H1 (cell line): ENCODE measurements at regions not wholly inside any gene's neighbourhood (a gene's known extent, or its start where the extent isn't known, plus 50 kb on each side); places are given as distances from the start of the nearest gene placed in this dataset.

Source experiments
- POLR2A ChIP-seq, 2 experiments: IDR thresholded peaks; 1 replicate in 1 of 2; 2 replicates in 1 of 2; pipeline ENCODE4 v1.6.1; 2011; ENCODE audit warnings: low read depth in 2 of 2, low read length in 2 of 2, mild to moderate bottlenecking in 2 of 2; ENCODE audit errors: control extremely low read depth in 1 of 2
- POLR2AphosphoS5 ChIP-seq: IDR thresholded peaks from 2 replicates; pipeline ENCODE4 v1.6.1; 2011; ENCODE audit warnings: low read depth, low read length
- SP1 ChIP-seq: IDR thresholded peaks from 2 replicates; pipeline ENCODE4 v1.6.1; 2011; ENCODE audit warnings: low read depth, low read length
- SUZ12 ChIP-seq: fragments of 200-600 bp; sonication (generic); IDR thresholded peaks from 2 replicates; pipeline ENCODE4 v1.6.1; 2012; ENCODE audit warnings: mild to moderate bottlenecking, inconsistent platforms, low read length, moderate library complexity, mixed read lengths
- YY1 ChIP-seq: IDR thresholded peaks from 2 replicates; pipeline ENCODE4 v1.6.1; 2011; ENCODE audit warnings: low read depth, mild to moderate bottlenecking, low read length
- ZNF274 ChIP-seq: IDR thresholded peaks from 2 replicates; pipeline ENCODE4 v1.7.0; 2012; ENCODE audit warnings: low read length, borderline replicate concordance; ENCODE audit errors: extremely low read depth
- TF ChIP-seq, protein P1 (sequence below): IDR thresholded peaks from 2 replicates; pipeline ENCODE4 v1.6.1; 2012; ENCODE audit warnings: inconsistent platforms
- TF ChIP-seq, protein P2 (sequence below), 3 experiments: IDR thresholded peaks; 1 replicate in 2 of 3; 2 replicates in 1 of 3; pipeline versions ENCODE4 v1.5.1 to v1.6.1; 2011; ENCODE audit warnings: low read length in 3 of 3, mild to moderate bottlenecking in 3 of 3, inconsistent platforms in 2 of 3, low read depth in 1 of 3, moderate library complexity in 1 of 3; ENCODE audit not compliant: insufficient read depth in 1 of 3; ENCODE audit errors: control extremely low read depth in 1 of 3
- TF ChIP-seq, protein P3 (sequence below): IDR thresholded peaks from 2 replicates; pipeline ENCODE4 v1.6.1; 2012; ENCODE audit warnings: low read length, inconsistent platforms

DNA sequence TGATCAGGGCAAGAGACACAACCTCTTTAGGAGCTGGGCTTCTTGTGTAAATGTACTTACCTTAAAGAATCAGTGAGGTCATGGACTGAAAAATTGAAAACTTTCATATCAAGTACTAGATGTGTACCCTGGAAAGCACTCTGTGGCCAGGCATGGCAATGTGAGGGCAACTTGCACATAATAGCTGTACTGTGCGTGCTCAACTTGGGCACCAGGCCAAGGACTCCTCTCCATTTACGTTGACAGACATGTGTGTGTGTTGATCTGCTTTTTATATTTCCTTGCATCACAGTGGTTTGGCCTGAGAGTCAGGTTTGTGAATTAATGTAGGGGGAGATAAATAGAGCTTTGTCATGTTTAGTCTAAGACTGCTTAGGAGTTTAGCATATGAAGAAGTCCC is 669.5 kb upstream of the REG3G start:
- TF ChIP-seq ZNF274, result no peak
- TF ChIP-seq SUZ12, result no peak
- no peak for TF ChIP-seq POLR2AphosphoS5
- TF ChIP-seq, protein P1, sequence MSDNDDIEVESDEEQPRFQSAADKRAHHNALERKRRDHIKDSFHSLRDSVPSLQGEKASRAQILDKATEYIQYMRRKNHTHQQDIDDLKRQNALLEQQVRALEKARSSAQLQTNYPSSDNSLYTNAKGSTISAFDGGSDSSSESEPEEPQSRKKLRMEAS, result no peak
- TF ChIP-seq, protein P2, sequence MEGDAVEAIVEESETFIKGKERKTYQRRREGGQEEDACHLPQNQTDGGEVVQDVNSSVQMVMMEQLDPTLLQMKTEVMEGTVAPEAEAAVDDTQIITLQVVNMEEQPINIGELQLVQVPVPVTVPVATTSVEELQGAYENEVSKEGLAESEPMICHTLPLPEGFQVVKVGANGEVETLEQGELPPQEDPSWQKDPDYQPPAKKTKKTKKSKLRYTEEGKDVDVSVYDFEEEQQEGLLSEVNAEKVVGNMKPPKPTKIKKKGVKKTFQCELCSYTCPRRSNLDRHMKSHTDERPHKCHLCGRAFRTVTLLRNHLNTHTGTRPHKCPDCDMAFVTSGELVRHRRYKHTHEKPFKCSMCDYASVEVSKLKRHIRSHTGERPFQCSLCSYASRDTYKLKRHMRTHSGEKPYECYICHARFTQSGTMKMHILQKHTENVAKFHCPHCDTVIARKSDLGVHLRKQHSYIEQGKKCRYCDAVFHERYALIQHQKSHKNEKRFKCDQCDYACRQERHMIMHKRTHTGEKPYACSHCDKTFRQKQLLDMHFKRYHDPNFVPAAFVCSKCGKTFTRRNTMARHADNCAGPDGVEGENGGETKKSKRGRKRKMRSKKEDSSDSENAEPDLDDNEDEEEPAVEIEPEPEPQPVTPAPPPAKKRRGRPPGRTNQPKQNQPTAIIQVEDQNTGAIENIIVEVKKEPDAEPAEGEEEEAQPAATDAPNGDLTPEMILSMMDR (IDR thresholded peaks at IDR 0.05; ENCODE audit: control extremely low read depth in 1 of 3, insufficient read depth in 1 of 3, low read depth in 1 of 3, low read length in 3 of 3), result no peak
- TF ChIP-seq SP1, result no peak
- no peak for TF ChIP-seq POLR2A (IDR thresholded peaks at IDR 0.05; ENCODE audit: control extremely low read depth in 1 of 2, low read depth in 2 of 2, low read length in 2 of 2)
- no peak for TF ChIP-seq YY1
- TF ChIP-seq, protein P3, sequence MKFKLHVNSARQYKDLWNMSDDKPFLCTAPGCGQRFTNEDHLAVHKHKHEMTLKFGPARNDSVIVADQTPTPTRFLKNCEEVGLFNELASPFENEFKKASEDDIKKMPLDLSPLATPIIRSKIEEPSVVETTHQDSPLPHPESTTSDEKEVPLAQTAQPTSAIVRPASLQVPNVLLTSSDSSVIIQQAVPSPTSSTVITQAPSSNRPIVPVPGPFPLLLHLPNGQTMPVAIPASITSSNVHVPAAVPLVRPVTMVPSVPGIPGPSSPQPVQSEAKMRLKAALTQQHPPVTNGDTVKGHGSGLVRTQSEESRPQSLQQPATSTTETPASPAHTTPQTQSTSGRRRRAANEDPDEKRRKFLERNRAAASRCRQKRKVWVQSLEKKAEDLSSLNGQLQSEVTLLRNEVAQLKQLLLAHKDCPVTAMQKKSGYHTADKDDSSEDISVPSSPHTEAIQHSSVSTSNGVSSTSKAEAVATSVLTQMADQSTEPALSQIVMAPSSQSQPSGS, result no peak
